Small intestine (tissue), 7 donors: ENCODE measurements at regions not wholly inside any gene's neighbourhood (a gene's known extent, or its start where the extent isn't known, plus 50 kb on each side); places are given as distances from the start of the nearest gene placed in this dataset.

ENCODE experiments used
- DNase-seq, 2 donors: peaks; one replicate each; pipeline versions ENCODE4 v3.0.0 to v3.0.0-alpha.2; 2013
- FAIRE-seq: peaks from 2 replicates; lab custom pipeline; 2012; peaks lifted over from hg19 to GRCh38; lab: Jason Lieb, UNC
- H3K27ac ChIP-seq, 3 donors: one replicate each; pipeline ENCODE4 v1.5.1; 2013; ENCODE audit warnings: low read length in 2 of 3, mild to moderate bottlenecking in 2 of 3, control low read depth in 1 of 3, inconsistent platforms in 1 of 3, low read depth in 1 of 3, moderate library complexity in 1 of 3
- H3K27me3 ChIP-seq, 3 donors: one replicate each; pipeline ENCODE4 v1.6.1; 2013; ENCODE audit warnings: low read length in 3 of 3, inconsistent platforms in 1 of 3; ENCODE audit not compliant: control insufficient read depth in 3 of 3, insufficient read depth in 3 of 3
- H3K36me3 ChIP-seq, 3 donors: one replicate each; pipeline ENCODE4 v1.6.1; 2013; ENCODE audit warnings: low read length in 3 of 3, inconsistent platforms in 1 of 3, low read depth in 1 of 3, mild to moderate bottlenecking in 1 of 3, moderate library complexity in 1 of 3; ENCODE audit not compliant: control insufficient read depth in 3 of 3, insufficient read depth in 2 of 3
- H3K4me1 ChIP-seq, 3 donors: one replicate each; pipeline ENCODE4 v1.6.1; 2013; ENCODE audit warnings: low read length in 2 of 3, inconsistent platforms in 1 of 3, low read depth in 1 of 3, mild to moderate bottlenecking in 1 of 3, moderate library complexity in 1 of 3; ENCODE audit not compliant: control insufficient read depth in 3 of 3, insufficient read depth in 2 of 3
- H3K4me3 ChIP-seq, 3 donors: one replicate each; pipeline ENCODE4 v1.5.1; 2013; ENCODE audit warnings: low read length in 3 of 3, control low read depth in 1 of 3, inconsistent platforms in 1 of 3, low read depth in 1 of 3, mild to moderate bottlenecking in 1 of 3, moderate library complexity in 1 of 3
- H3K9me3 ChIP-seq, 2 donors: one replicate each; pipeline ENCODE4 v1.6.1; 2013; ENCODE audit warnings: low read depth in 1 of 2, low read length in 1 of 2; ENCODE audit not compliant: control insufficient read depth in 2 of 2, insufficient read depth in 1 of 2
- WGBS, 3 donors: extraction: QIAGEN DNeasy Blood & Tissue Kit; methylation state at CpG; one replicate each; pipeline ENCODE4 v1.1.7; 2013; 5-methylcytosine and 5-hydroxymethylcytosine counted together
- donor health status: healthy with polysubstance abuse.
- donor health status: control.
- donor health status: control.
- donor health status: Bipolar disorder and iron deficiency.
- donor health status: healthy.

DNA sequence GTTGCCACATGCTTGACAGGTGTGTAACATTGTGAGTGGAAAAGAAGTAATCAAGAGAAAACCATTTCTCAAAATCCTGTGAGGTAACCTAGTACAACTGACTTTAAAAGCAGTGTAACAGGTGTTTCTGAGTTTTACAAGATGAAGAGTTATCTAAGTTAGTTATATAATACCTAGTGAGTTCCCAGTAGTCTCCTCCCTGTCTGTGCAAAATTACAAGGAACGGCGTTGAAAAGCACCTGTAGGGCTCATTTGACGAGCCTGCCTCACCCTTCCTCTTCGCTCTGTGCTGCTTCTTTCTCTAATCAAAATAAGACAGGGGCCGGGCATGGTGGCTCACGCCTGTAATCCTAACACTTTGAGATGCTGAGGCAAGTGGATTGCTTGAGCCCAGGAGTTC lies 132.9 kb upstream of the SLC30A5 start:
- H3K4me1 ChIP-seq: peaks cover 0 to 2% (median 0%) of the 10 kb centered on the region in 3 donors
- FAIRE-seq (no peak), DNase-seq (no peak)
- WGBS, 3 donors: 21 to 65% (median 60%) methylated on average over 6 of the region's 6 CpGs
- H3K36me3 ChIP-seq: no peaks in the 10 kb centered on the region
- no peak overlapping the region for H3K4me3 ChIP-seq
- no peaks in the 10 kb centered on the region for H3K27me3 ChIP-seq
- no peak overlapping the region for H3K27ac ChIP-seq
- H3K9me3 ChIP-seq: no peaks in the 10 kb centered on the region

DNA sequence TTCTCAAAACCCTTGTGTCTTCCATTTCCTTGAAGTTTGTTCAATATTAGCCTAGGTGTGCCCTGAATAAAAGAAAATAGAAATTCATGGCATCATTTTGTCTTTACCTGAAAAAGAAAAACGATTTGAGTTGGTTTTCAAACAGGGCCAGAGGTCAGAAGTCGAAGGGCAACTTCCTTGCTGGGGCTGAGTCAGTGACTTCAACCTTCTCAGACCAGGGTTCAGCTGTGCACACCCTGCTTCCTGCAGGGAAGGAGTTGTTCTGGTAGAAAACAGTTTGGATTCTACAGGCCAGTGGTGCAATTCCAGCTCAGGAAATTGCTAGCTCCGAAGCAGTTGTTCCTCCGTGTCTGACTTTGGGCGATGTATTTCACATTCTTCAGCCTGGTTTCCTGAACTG lies 132.1 kb upstream of the SLC30A5 start:
- H3K27me3 ChIP-seq: no peaks in the 10 kb centered on the region
- WGBS, 3 donors: 71 to 75% (median 71%) methylated on average over 5 of the region's 5 CpGs
- H3K9me3 ChIP-seq: no peaks in the 10 kb centered on the region
- H3K4me3 ChIP-seq: no peak overlapping the region
- H3K4me1 ChIP-seq: peaks cover 0 to 2% (median 0%) of the 10 kb centered on the region in 3 donors
- no peak overlapping the region for H3K27ac ChIP-seq
- DNase-seq: peak in 1 of 2 donors; percentile 37
- no peaks in the 10 kb centered on the region for H3K36me3 ChIP-seq
- FAIRE-seq: no peak

DNA sequence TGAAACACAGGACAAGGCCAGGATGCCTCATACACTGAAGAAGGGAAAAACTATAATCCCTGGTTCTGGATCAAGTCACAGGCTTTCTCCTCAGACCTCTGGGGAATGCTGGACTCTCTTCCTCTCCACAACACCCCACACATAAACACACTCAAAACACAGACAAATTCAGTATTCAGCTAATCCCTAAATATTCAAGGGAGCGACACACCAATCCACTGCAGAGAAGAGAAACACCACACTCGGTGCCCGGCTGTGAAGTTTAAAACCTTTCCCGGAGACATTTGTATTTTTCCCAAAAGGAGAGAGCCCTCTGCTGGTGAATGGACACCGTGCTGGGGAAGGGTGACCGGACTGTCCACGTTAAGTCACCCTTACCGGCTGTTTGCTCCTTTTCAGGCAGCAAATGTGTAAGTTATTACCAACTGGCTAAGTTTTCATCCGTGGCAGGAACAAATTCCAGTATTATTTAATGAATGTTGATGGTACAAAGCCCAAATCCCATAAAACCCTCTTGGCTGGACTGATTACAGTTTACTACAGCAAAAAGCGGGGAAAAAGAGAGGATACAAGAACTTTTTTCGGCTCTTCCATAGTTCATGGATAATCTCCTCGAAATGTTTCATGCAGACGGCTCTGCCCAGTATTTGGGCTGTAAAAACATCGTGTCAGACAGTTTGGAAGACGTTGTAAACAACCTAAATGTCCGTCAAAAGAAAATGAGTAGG lies 130.9 kb upstream of the SLC30A5 start:
- Histone ChIP-seq H3K4me1 (peaks cover 0 to 2% (median 0%) of the 10 kb centered on the region in 3 donors), H3K36me3 (no peaks in the 10 kb centered on the region), H3K27me3 (no peaks in the 10 kb centered on the region), H3K9me3 (no peaks in the 10 kb centered on the region), H3K4me3 (no peak overlapping the region), H3K27ac (no peak overlapping the region)
- 33 to 42% (median 34%) methylated on average over 16 of the region's 16 CpGs for WGBS, 3 donors
- FAIRE-seq: no peak
- peak; percentile 69 to 74 for DNase-seq

DNA sequence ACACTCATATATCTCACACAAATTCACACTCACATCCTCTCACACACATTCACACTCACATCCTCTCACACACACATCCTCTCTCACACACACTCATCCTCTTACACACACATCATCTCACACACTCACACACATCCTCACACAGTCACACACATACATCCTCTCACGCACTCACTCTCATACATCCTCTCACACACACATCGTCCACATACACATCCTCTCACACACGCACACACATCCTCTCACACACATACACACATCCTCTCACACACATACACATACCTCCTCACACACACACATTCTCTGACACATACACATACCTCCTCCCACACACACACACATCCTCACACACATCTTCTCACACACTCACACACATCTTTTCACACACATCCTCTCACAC lies 129.1 kb upstream of the SLC30A5 start:
- H3K9me3 ChIP-seq: no peaks in the 10 kb centered on the region
- 84 to 98% (median 88%) methylated on average over 3 of the region's 3 CpGs for WGBS, 3 donors
- no peaks in the 10 kb centered on the region for H3K36me3 ChIP-seq
- no peak overlapping the region for H3K27ac ChIP-seq
- FAIRE-seq (no peak), DNase-seq (no peak)
- H3K4me3 ChIP-seq: no peak overlapping the region
- peaks cover 0 to 2% (median 0%) of the 10 kb centered on the region in 3 donors for H3K4me1 ChIP-seq
- no peaks in the 10 kb centered on the region for H3K27me3 ChIP-seq

DNA sequence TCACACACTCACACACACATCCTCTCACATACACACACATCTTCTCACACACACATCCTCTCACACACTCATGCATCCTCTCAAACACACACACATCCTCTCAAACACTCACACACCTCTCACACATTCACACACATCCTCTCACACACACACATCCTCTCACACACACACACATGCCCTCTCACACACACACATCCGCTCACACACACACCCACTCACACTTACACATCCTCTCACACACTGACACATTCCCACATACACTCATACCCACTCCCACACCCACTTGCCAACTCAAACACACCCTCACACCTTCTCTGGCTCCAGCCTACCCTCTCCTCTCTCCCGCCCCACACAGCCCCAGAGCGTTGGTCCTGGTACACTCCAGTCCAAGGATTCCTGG lies 127.9 kb upstream of the SLC30A5 start:
- H3K9me3 ChIP-seq: no peaks in the 10 kb centered on the region
- FAIRE-seq (no peak), DNase-seq (no peak)
- 65 to 89% (median 81%) methylated on average over 3 of the region's 3 CpGs for WGBS, 3 donors
- no peaks in the 10 kb centered on the region for H3K36me3 ChIP-seq
- no peak overlapping the region for H3K27ac ChIP-seq
- H3K4me3 ChIP-seq: no peak overlapping the region
- no peaks in the 10 kb centered on the region for H3K27me3 ChIP-seq
- peaks cover 0 to 2% (median 0%) of the 10 kb centered on the region in 3 donors for H3K4me1 ChIP-seq

DNA sequence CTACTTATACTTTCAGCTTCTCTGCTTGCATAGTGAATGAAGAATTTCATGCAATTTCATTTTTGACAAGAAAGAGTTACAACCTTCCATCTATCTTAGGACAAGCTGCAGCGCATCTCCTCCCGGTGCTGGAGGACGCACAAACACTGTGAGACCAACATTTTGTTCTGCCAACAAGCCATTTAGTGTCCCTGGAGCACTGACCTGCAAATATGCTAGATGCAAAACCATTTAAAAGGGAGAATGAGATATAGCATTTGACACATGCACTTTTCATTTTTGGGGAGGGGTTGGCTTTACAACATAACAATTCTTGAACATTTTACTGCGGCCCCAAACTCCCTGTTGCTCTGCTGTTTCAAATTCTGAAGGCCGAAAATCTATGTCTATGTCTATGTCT lies 127.2 kb upstream of the SLC30A5 start:
- peaks cover 0 to under 1% (median 0%) of the 10 kb centered on the region in 3 donors for H3K4me1 ChIP-seq
- no peak overlapping the region for H3K4me3 ChIP-seq
- 88 to 94% (median 90%) methylated on average over 5 of the region's 5 CpGs for WGBS, 3 donors
- no peaks in the 10 kb centered on the region for H3K9me3 ChIP-seq
- no peaks in the 10 kb centered on the region for H3K36me3 ChIP-seq
- H3K27ac ChIP-seq: no peak overlapping the region
- DNase-seq: no peak
- FAIRE-seq: no peak
- no peaks in the 10 kb centered on the region for H3K27me3 ChIP-seq

DNA sequence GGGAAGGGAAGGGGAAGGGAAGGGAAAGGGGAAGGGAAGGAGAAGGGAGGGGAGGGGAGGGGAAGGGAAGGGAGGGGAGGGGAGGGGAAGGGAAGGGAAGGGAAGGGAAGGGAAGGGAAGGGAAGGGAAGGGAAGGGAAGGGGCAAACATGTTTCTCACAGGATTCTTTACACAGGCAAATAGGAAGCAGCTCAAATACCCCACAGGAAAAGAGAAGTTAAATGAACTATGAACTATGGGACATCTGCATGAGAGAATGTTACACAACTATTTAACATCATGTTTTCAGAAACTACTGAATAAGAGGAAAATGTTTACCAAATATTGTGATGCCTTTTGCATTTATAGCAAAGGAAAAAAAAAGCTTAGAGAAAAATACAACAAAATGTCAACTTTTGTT lies 125.4 kb upstream of the SLC30A5 start:
- H3K9me3 ChIP-seq: no peaks in the 10 kb centered on the region
- no peak overlapping the region for H3K27ac ChIP-seq
- DNase-seq (no peak), FAIRE-seq (no peak)
- H3K27me3 ChIP-seq: no peaks in the 10 kb centered on the region
- no peaks in the 10 kb centered on the region for H3K36me3 ChIP-seq
- no peak overlapping the region for H3K4me3 ChIP-seq
- no peaks in the 10 kb centered on the region for H3K4me1 ChIP-seq

DNA sequence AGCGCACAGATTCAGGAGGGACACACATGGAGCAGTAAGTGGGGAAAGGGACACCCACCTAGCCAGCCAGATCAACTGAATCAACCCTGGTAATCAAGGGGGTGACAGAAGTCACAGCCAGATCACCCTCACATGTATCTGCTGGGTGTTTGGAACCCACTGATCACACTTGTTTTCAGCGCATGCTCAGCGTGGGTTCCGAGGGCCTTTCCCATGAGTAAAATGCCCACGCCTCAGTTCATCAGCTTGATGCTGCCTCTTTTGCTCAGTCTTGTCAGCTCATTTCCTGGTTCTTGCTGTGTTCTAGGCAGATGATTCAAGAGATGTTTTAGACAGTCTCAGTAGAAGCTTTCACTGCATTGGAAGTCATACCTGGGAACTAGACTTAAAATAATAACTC lies 123.2 kb upstream of the SLC30A5 start:
- no peak overlapping the region for H3K4me3 ChIP-seq
- H3K27me3 ChIP-seq: peaks cover 0 to 2% (median 0%) of the 10 kb centered on the region in 3 donors
- H3K4me1 ChIP-seq: no peaks in the 10 kb centered on the region
- peaks cover 0 to 11% of the 10 kb centered on the region in 2 donors for H3K9me3 ChIP-seq
- DNase-seq: no peak
- 95 to 98% (median 96%) methylated on average over 5 of the region's 5 CpGs for WGBS, 3 donors
- H3K27ac ChIP-seq: no peak overlapping the region
- FAIRE-seq: no peak
- no peaks in the 10 kb centered on the region for H3K36me3 ChIP-seq

DNA sequence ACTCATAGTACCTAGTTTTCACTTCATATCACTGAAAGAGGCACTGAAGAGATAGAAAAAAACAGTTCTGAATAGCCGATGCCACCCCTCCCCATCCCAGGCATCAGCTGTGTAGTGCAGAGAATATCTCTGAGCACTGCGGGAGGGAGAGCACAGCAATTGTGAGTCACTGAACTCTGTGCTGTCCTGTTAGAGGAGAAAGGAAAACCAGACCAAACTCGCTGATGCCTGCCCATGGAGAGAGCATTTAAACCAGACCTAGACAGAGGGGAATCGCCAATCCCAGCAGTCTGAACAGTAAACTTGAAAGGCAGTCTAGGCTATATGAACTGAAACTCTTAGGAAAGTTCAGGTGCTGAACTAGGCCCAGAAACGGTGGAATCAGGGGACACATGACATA lies 120.1 kb upstream of the SLC30A5 start:
- DNase-seq (no peak), FAIRE-seq (no peak)
- WGBS, 3 donors: 84 to 90% (median 87%) methylated on average over 5 of the region's 5 CpGs
- Histone ChIP-seq H3K27me3 (peaks cover 0 to 2% (median 0%) of the 10 kb centered on the region in 3 donors), H3K4me3 (no peak overlapping the region), H3K27ac (no peak overlapping the region), H3K36me3 (no peaks in the 10 kb centered on the region), H3K9me3 (peaks cover 0 to 11% of the 10 kb centered on the region in 2 donors), H3K4me1 (no peaks in the 10 kb centered on the region)
